HG03280 (cell line): ENCODE measurements at regions not wholly inside any gene's neighbourhood (a gene's known extent, or its start where the extent isn't known, plus 50 kb on each side); places are given as distances from the start of the nearest gene placed in this dataset.
"Not testable (repeated sequence)": the region's sequence is repeated elsewhere in the genome, so short reads cannot be mapped to it uniquely, and the experiment has no call there.

Source experiments
- ATAC-seq: cut with Tn5 transposase; IDR thresholded peaks from one replicate; pipeline ENCODE4 v1.9.1; 2021; ENCODE audit warnings: mild to moderate bottlenecking, moderate library complexity; ENCODE audit not compliant: unreplicated experiment

DNA sequence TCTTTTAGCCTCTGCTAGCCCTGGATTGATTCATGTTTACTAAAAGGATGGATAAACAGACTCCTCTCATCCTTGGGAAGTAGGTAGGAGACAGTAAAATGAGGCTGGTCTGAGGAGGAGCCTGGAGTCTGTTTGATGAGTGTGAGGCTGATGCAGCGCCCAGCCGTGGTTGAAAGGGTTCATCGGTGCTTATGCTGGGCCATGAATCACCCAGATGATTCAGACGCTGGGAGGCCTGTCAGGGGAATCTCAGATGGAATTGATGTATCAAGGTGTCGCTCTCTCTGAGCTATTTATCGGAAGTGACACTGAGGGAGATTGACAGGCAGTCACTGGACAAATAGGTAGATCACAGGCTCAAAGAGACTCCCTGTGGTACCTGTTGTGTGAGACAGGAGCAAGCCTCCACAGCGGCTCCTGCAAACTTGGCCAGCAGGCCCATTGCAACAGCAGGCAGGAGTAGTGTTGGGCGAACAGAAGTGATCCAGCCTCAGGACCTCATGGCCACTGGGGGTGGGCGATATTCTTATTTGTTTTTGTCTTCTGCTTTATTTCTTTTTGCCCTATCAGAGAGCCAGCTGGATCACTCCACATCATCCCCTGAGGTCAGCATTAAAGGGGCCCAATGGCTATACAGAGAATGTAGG, 109.9 kb upstream of the CADM1 start:
- ATAC-seq, result no peak

DNA sequence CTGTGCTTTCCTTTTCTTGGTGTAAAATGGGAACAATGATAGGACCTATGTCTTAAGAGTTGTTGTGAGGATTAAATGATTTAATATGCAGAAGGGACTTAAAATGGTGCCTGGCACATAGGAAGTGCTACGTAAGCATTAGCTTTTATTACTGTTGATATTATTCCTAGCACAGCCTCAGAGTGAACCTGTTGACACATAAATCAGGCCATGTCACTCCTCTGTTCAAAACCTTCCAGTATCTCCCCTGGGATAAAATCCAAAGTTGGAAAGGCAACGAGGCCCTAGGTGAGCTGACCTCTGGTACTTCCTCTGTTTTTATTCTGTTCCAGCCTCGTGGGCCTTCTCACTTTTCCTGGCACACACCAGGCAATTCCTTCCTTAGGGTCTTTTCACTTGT, 108.8 kb upstream of the CADM1 start:
- no peak for ATAC-seq

- no peak for ATAC-seq
Measured at GRCh38 chr11:115612046-115612730, 108.0 kb upstream of the CADM1 start.

DNA sequence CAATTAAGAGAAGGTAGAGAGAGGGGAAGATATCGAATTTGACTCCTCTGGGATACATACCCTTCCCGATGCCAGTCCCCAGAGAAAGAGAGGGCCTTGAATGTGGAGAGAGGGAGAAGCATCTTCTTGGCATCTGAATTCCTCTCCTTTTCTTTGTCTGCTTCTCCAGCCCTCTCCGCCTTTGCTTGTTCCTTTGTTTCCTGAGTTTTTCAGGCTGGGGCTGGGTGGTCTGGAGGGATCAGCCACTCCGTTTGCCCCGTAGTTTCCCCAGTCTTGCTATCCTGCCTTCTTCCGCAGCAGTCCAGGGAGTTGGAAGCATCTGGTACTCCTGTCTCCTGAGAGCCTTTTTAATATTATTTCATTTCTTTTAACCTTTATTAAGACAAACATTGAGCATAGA, 107.1 kb upstream of the CADM1 start:
- no peak for ATAC-seq

DNA sequence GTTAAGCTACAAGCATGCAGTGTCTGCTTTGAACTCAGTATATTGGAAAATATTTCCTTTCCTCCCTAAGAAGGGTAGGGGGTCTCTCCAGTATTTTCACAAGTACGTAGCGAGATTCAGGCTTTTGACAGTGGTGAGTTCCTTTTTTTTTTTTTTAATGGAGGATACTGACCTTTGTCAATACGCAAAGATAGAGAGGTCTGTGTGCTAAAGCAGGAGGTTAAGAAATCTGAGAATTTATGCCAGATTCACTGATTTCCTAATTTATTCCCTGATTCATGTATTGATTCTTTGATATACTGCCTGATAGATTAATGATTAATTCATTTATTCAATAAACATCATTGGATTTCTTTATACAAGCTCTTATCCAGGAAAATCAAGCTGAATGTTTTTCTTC, 106.7 kb upstream of the CADM1 start:
- ATAC-seq, result no peak

GRCh38 chr11:115610234-115610633, 106.0 kb upstream of the CADM1 start:
- not testable (repeated sequence) for ATAC-seq

DNA sequence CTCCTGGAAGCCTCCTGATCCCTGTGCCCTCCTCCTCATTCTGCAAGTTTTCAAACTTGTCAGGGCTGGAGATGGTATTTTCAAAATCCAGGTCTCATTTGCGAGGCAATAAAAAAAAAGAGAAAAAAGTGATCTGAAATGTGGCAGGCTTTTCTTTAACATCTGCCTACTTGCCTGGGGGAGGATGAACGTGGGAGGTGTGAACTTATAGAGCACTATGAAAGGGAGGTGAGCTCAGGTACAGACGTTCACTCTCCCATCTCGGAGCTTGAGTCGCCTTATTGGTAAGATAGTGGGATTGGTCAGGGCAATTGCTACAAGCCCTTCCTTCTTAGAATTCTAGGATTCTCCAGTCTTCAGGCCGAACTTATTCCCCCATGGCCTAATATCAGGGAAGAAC, 104.8 kb upstream of the CADM1 start:
- ATAC-seq, result no peak

GRCh38 chr11:115607621-115608221, 103.5 kb upstream of the CADM1 start:
- no peak for ATAC-seq

GRCh38 chr11:115606498-115607220, 102.4 kb upstream of the CADM1 start:
- no peak for ATAC-seq

DNA sequence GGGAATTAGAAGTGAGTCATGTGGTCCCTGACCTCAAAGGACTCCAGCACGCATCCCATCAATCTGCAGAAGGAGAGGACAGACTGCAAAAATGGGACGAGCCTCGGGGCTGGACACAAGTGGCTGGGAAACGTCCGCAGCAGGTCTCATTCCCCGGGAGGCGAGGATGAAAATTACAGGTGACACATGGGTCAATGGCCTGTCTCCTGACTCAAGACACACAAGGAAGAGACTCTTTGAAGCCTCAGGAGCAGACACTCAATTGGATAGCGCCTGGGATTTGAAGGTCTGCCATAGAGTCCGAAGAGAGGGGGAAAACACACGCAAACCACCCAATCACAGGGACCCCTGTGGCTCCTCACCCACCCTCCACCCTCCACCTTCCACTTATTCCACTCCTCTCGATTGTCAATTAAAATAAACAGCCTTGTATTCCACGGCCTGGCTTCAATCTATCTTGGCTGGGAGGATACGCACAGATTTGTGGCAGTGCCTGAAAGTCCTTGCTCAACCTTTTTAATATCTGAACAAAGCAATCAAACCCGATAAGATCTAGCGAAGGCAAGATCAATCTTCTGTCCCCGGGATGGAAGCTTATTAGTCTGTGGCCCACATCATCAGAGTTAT, 101.8 kb upstream of the CADM1 start:
- no peak for ATAC-seq

GRCh38 chr11:115605397-115605796, 101.2 kb upstream of the CADM1 start:
- not testable (repeated sequence) for ATAC-seq

DNA sequence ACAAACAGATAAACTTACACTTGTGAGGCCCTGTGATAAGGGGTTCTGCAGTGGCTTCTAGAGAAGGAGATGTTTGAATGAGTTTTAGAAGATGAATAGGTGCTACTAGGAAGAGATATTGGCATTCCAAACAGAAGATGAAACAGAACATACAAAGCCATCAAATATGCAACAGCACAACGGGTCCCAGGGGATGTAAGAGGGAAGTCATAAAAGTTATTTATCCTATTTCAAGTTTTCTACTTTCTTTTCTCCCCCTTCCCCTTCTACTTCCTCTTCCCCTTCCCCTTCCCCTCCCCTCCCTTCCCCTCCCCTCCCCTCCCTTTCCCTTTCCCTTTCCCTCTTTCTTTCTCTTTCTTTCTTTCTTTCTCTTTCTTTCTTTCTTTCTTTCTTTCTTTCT, 94.9 kb upstream of the CADM1 start:
- no peak for ATAC-seq

DNA sequence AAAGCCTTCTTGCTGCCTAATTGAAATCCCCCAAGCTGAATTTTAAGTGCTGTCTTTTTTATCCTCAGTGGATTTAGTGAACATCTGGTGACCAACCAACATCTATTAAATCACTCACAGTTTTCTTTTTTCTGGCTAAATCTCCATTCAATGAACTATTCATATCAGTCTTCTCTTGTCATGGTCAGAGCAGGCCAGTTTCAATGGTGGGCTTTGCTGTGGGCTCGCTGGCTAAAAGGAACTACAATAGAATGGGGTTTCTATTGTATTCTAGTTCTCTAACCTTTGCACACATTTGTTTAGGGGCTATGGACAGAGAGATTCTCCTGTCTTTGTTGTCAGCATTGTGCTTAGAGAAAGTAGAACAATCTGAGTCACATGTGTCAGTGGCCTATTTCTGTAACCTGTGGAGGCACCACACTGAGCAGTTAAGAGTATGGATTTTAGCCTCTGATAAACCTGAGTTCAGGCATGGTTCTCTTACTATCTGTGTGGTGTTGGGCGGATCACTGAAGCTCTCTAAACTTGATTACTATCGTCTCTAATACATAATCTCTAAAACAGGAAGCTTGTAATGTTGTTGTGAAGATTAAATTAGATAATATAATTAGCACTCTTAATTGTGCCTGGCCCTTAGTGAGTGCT, 94.2 kb upstream of the CADM1 start:
- ATAC-seq, result no peak

DNA sequence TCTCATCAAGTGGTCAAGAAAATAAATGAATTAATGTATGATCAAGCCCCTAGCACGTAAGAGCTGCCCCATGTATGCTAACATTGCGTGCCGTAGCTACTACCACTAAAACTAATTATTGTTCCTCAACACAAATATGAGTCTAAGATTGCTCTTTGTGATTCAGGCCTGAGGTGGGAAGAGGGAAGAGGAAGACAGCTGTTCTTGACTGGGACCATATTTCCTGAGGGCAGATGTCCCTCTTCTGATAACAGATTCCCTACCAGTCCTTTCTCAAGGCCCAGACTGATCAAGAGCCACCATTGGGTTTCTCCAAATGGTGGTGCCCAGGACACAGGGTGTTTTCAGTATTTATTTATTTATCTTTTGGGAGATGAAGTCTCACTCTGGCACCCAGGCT, 87.2 kb upstream of the CADM1 start:
- ATAC-seq, result no peak

DNA sequence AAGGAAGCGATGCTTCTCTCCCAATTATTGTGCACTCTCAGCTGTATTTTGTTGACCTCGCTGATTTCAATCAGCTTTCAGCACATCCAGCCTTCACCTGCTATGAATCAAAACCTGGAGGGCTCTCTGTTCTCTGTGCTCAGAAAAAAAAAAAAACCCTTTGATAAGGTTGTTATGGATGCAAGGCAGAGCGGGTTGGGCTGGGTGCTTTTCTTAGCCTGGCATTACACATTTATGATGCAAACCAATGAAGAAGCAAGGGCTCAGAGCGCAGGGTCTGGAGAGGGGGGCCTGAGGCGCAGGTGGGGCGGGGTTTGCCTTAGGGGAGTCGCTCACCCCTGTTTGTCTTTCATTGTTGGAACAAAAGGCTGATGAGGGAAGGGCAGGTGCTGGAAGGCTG, 86.0 kb upstream of the CADM1 start:
- ATAC-seq, result no peak

DNA sequence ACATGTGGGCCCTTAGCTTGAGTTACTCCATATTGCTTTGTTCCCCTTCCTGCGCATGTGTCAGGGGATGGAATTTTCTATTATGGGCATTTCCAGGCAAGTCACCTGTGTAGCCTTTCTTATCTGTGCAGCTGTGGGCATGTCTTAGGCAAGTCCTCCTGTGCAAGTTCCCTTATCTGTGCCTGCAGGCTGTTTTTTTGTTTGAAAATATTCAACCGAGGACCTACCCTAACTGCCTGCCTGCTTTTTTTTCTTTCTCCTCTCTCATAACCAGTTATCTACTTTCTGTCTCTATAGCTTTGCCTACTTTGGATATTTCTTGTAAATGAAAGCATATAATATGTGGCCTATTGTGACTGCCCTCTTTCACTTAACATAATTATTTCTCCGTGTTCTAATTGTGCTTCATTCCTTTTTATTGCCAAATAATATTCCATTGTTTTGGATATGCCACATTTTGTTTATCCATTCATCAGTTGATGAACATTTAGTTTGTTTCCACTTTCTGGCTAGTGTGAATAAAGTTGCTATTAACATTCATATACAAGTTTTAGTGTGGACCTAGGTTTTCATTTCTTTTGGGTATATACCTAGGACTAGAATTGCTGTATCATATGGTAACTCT, 83.6 kb upstream of the CADM1 start:
- ATAC-seq, result no peak

- peak; percentile 89 for ATAC-seq
Measured at GRCh38 chr11:115585361-115586024, 81.3 kb upstream of the CADM1 start.

DNA sequence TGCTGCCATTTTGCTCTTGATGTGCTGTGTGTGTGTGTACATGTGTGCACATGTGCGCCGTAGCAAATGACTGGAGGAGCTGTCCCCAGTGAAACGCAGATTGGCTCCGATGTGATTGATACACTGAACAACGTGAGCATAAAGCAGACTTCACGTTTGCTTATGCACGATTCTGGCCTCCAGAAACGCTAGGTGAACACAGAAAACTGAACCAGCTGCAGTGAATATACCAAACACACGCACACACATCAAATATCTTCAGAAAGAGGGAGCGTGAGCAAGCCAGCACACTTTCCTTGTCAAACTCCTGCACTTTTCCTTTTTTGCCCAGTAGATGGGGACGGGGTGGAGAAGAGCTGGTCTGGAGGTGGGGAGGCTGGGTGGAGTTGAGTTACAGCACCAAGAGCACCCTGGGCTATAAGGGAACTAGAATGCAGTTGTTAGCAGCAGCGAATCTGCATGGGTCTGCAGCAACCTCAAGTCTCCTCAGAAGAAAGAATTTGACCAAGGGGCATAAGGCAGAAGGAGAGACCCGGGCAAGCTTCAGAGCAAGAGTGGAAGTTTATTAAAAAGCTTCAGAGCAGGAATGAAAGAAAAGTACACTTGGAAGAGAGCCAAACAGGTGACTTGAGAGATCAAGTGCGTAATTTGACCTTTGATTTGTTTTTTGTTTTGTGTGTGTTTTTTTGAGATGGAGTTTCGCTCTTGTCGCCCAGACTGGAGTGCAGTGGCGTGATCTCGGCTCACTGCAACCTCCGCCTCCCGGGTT, 77.8 kb upstream of the CADM1 start:
- no peak for ATAC-seq
